HG02798 (cell line): ENCODE measurements at regions not wholly inside any gene's neighbourhood (a gene's known extent, or its start where the extent isn't known, plus 50 kb on each side); places are given as distances from the start of the nearest gene placed in this dataset.
A peak's percentile ranks its signal among the peaks of the same experiment; 100 is the strongest.

Experiments
- ATAC-seq: cut with Tn5 transposase; IDR thresholded peaks from one replicate; pipeline ENCODE4 v1.9.1; 2021; ENCODE audit warnings: mild to moderate bottlenecking; ENCODE audit not compliant: unreplicated experiment, poor library complexity

DNA sequence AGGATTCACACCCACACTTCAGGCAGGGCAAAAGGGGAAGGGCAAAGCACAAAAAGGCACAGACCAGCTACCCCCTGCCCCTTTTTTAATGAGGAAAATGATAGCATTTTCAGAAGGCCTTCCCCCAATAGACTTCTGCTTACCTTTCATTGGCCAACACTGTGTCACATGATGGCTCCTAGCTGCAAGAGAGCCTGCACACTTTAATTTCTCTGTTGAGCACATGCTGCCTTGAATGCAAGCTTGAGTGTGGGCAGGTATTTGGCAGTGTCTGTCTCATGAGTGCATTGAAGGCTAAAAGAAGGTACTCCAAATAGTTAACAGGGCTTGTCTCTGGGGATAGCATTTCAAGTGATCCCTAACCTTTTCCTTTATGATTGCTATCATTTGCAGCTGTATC, 175.4 kb upstream of the NFE2L3 start:
- ATAC-seq: no peak

DNA sequence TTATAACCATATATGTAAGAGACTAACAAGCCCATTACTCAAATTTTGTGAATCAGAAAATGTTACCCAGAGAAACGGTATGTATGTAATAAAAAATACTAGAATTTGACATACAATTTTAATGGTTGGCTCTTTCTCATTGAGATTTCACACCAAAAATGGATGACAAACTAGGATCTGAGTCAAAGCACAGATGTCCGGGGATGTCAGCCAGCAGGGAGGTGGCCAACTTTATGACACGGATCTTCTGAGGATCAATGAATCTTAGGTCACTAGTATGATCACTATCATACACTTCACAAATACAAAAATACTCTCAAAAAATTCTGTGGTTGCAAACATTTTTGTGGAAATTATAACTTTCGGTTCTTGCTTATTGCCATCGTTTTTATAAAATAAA, 173.5 kb upstream of the NFE2L3 start:
- no peak for ATAC-seq

DNA sequence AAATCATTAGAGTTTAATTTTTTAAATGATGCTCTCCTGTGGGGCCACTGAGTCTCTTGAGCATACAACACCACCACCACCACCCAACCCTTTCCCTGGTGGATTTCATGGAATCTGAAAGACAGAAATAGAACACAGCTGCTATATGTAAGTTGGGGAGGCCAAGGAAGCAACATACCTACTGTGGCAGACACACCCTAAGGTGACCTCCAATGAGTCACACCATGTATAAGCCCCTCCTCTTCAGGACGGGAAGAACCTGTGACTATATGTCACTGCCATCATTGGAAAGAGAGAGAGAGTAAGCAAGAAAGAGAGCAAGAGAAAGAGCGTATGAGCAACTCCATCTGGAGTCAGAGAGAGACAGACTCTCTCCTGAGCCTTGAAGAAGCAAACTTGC, 172.4 kb upstream of the NFE2L3 start:
- ATAC-seq: no peak

DNA sequence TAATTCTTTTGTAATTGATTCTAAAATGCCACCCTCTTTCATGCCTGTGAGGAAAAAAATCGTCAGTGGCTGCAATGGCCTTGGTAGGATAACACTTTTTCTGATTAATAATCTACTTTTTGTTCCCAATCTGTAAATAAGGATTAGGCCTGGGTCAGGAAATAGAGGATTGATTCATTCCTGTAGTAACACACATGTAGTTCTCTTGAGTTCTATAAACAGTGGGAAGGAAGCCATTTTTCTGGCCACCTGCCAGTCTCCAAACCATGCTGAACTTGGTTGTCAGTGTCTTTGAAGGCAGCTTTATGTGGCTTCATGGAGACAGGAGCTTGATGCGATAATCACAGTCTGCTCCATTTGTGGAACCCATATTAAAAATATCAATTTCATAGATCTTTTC, 169.3 kb upstream of the NFE2L3 start:
- ATAC-seq: no peak

DNA sequence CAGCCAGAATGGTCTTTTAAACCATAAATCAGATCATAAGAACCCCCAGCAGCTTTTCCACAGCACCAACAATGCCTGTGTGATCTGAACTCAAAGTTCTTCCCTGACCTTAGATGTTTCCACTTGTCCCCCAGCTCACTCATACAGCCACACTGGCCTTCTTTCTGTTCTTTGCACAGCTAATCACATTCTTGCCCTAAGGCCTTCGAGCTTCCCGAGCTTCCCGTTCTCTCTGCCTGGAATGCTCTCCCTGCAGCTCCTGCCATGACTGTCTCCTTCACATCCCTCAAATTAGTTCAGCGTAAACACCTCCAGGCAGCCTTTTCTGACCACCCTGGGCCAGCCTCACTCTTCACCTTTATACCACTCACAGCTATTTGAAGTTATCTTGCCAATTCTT, 166.8 kb upstream of the NFE2L3 start:
- ATAC-seq: no peak

DNA sequence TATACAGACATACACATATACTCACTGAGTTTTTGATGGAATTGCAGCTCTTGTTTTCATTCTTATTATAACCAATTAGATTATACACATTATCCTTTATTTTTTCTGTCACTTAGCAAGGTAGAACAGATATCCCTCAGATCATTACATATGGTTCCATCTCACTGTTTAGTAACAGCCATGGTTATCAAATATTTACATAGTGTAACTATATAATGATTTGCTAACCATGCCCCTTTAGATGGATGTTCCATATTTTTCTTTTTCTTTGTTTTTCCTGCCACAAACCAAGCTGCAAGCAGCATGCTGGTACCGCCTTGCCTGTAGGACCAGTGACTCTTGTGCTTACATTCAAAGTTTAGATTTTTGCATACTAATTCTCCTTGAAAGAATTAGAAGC, 163.4 kb upstream of the NFE2L3 start:
- no peak for ATAC-seq

DNA sequence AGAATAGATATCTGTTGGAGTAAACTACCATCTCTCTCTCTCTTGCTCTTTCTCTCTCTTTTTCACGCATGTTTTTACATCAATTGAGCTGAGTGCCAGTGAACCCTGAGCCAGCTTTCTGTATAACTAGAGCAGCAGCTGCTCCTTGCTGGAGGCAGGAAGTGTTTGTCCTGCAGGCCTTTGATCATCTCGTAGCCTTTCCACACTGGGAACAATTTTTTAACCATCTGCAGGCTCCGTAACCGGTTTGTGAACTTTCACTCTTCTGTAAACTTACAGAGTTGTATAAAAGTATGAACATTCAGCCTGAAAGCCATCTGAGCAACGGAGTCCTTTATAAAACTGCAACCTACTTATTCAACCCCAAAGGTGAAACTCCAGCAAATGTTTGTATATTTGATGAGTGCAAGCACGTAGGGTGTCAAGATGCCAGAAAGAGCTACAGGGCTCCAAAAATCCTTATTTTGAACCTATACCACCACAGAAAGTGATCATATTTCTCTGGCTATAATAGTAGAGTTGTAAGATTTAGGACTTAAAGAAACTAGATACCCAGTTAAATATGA, 162.8 kb upstream of the NFE2L3 start:
- ATAC-seq: no peak

DNA sequence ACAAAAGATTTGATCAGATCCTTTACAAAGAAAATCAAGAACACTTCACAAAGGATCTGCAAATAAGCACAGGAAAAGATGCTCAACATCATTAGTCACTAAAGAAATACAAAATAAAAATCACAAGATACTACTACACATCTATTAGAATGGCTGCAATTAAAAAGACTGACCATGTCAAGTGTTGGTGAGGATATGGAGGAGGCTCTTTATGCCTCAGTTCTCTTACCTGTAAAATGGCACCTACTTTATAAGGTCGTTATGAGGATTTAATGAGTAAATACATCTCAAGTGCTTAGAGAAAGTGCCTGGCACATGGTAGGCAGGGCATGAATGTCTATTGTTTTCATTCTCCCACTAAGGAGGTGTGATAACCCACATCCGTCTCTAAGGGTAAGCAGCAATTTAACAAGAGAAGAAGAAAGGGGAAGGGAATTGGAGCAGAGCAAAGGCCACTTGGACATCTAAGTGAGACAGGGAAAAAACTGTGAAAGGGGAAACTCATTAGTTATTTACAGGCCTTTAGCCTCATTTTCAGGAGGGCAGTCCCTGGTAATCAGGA, 157.5 kb upstream of the NFE2L3 start:
- ATAC-seq: no peak

DNA sequence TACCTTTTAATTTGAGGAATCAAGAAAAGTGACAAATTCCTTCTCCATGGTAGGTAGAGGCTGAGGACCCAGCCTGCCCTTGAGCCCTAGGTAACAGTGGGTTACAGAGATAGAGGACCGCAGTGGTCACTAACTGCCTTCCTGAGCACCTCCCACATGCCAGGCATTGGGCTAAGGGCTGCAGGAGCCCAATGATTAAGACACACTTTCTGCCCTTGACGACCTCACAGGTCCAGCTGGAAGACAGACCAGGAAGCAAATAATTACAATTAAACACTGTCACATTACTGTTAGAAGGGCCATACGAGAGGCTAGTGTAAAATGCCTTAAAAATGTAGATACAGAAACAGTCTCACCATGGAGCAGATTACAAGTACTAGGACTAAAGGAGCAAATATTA, 156.8 kb upstream of the NFE2L3 start:
- no peak for ATAC-seq

DNA sequence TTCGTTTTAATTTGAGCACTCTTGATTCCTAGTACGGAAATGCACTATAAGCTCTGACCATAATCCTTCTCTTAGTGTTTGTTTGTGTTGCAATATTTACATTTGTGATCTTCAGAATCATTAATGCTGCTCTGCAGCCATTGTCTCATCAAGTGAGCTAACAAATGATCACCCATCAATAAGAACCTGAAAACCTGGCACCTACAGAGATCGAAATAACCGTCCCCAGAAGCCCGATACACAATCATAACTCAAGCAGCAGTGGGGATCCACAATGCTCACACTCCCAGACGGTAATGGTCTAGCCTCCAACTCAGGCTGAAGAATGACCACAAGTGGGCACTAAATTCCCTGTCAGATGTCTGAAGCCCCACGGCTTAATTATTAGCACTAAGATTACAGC, 156.0 kb upstream of the NFE2L3 start:
- no peak for ATAC-seq

DNA sequence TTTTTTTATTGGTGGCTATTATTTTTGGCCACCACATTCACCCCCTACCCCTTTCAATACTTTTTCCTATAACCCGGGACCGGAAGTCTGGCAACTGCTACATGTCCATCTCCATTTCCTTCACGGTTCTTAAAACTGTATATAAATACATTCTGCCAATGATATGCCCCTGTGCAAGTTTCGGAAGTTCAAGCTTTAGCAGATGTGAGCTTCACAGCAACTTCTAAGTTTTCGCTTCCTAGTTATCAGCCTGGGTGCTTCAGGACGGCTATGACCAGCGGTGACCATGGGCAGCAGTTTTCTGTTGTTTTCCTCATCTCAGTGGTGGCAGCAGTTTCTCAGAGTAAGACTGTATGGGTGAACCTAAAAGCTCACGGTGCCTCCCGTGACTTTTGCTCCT, 153.5 kb upstream of the NFE2L3 start:
- ATAC-seq: no peak

DNA sequence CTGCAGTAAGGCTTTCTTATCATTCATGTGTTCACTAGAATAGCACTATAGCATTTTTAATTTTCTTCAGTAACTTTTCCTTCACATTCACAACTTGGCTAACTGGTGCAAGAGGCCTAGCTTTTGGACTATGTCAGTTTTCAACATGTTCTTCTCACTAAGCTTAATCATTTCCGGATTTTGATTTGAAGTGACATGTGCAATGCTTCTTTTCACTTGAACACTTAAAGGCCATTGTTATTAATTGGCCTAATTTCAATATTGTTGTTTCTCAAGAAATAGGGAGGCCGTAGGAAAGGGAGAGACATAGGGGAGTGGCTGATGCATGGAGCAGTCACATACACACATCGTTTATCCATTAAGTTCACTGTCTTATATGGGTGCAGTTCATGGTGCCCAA, 151.2 kb upstream of the NFE2L3 start:
- ATAC-seq: no peak

DNA sequence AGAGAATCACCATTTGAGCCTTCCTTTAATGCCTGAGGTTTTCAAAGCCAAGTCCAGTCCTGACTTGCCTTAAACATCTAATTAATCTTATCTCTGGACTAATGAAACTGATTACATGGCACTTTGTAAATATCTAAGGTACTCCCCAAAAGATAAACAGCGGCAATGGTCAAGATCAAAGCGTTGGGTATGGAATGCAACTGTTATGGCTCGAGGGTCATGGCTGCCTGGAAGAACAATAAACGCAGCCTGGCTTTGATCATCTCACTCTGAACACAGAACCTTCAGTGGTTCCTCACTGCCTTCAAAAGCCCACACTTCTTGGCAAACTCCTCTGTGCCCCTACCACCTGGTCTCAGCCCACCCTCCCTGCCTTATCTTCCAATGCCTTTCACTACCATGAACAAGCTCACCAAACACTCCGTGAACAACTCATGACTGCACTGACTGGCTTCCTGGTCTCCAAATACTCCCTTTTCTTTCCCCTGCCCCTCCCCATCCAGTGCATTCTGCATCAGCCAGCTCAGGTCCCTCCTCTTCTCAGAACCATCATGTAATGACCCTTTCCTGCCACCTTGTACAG, 150.2 kb upstream of the NFE2L3 start:
- ATAC-seq: no peak

DNA sequence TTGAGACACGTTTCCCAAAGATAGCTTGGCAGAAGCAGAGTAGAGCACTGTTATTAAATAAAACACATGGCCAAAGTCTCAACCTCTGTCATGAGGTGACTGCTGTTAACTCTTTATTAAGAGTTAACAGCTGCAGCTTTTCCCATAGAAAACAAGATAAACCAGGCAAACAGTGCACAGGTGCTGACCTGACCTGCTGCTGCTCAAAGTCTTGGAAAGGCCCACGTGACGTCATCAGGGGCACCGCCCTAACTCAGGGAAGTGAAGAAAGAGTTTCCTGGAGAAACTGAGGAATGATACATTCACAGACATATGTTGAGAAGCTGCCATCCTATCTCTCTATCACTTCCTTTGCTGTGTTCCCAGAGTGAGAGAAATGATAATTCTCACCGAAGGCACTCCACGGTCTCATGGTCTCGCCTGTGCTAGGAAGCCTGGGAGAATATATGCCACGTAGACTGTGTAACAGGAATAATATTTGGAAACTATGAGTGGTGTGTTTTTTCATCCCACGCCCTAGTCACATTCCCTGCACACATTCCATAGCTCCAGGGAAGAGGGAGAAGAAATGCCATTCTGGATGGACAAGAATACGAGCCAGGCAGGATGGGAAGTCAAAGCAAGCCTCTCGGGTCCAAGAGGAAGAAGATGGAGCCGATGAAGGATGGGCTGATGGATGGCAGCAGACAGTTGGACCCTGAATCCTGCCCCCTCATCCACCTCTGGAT, 146.2 kb upstream of the NFE2L3 start:
- no peak for ATAC-seq

DNA sequence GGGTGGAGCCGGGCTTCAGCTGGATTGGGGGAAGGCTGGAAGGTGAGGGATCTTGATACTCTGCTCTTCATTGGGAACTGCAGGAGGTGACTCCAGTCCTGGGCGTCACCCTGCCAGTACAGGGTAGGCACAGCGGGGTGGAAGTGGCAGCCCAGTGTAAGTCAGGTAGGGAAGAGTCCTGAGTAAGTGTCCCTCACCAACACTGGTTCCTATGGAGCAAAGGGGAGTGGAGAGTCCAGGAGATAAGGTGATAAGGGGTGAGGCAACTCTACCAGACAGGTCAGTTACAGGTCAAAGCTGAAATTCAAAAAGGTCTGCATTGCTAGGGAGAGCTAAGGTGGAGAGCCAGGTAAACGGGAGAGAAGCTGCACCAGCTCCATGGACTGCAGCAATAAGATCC, 145.6 kb upstream of the NFE2L3 start:
- no peak for ATAC-seq

DNA sequence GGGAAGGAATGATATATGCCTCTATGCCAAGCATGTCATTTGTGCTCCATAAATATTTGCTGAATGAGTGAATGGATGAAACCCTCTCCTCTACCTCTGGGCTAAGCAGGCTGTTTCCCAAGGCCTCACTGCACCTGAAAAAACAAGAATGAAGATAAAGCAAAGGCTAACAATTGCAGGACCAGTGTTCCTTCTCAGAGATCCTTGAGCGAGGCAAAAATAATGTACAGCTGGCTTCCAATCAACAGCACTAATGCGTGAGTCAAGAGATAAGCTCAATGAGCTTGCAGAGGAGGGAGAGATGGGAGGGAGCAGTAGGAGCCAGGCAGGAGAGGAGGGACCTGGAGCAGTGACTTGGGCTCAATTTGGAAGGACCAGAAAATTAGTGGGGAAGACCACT, 144.5 kb upstream of the NFE2L3 start:
- ATAC-seq: no peak

DNA sequence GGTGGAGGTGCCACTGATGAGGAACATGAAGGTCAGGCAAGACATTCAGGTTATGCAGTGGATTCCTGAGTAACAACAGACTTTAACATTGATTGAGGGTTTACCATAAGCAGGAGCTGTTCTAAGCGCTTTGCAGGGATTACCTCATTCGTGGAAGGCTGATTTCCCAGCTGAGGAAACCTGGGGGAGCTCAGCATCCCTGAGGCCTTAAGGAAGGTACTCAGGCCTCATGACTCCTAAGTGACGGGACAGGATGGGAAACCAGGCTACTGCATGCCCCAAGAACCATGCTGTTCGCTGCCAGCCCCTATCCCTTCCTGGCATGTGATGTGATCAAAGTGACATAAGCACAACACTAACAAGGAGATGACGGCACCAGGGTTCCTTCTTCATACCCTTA, 143.6 kb upstream of the NFE2L3 start:
- ATAC-seq: no peak

DNA sequence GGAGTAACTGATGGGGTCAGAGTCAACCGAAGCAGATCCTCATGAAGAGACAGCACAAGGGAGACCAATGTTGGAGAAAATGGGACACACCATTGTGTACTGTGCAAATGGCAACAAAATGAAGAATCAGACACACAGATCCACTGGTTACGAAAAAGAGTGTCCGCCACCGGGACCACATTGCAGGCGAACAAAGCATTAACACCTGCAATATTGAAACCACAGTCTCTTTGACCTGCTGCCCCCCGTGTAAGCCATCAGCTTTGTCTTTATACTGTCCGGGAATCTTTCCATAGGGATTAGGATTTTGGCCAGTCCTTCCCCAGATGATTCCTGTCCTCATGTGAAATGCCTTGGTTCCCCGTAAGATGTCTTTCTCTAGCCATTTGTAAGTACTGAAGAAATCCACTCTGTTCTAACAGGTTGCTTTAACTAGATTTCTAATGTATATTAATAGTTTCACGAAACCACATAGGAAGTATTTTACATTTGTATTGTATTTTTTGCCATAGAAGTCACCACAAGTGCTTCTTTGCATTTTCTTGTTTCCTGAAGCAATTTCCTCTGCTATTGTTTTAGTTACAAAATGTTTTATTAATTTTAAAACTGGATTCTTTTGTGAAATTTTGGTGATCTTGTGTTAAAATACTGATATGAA, 140.8 kb upstream of the NFE2L3 start:
- ATAC-seq: peak; percentile 77

DNA sequence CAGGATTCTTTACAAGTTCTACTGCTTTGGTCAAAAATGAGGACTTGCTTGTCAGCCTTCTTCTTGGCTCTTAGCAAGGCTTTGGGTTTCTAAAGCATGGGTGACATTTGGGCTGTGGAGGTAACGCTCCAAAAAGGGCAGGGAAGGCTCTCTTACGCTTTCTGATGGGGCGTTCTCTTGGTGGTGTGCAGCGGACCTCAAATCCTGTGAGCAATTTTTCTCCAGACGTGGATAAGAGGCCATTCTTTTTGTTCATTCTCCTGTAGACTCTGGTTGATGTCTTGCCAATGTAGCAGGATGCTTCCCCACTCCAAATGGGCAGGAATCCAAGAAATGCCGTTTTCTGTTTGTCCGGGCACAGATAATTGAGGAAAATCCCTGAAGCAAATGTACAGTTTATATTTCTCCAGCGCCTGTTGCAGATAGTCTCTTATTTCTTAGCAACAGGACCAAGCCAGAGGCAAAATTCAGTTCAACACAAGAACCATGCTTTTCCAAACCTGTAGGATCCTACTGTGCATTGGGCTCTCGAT, 138.4 kb upstream of the NFE2L3 start:
- no peak for ATAC-seq

DNA sequence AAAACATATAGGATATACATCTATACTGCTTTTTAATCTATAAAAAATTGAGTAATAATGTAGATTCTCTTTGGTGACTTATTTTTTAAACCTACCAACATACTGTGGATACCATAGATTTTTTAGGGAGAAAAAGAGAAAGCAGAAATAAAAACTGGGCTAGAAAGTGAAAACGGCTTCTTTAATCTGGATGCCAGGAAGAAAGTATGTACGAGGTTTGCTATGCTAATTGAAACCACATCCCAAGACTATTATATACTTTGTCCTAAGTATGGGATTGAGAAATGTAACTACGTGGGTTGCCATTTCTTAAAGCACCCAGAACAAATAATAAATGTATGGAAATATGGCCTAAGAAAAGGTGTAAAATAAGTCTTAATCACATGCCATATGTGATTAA, 129.0 kb upstream of the NFE2L3 start:
- no peak for ATAC-seq

DNA sequence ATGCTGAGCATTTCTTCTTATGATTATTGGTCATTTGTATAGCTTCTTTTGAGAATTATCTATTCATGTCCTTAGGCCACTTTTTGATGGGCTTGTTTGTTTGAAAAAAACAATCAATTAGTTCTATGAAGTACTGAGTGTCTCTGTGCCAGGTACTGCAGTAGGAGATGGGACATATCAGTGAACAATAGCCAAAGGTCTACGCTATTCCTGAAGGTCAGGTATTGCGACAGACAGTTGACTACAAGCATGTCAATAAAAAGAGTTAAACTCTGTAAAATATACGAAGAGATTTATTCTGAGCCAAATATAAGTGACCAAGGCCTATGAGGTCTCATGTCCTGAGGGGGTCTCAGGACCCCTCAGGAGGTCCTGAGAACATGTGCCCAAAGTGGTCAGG, 122.1 kb upstream of the NFE2L3 start:
- ATAC-seq: no peak
